Gastrocnemius medialis (tissue), 4 donors: ENCODE measurements at regions not wholly inside any gene's neighbourhood (a gene's known extent, or its start where the extent isn't known, plus 50 kb on each side); places are given as distances from the start of the nearest gene placed in this dataset.
"Not testable (repeated sequence)": the region's sequence is repeated elsewhere in the genome, so short reads cannot be mapped to it uniquely, and the experiment has no call there.

ENCODE experiments used
- ATAC-seq, 2 donors: fragments of 150-250 bp; one replicate each; pipeline ENCODE4 v1.9.1; 2016
- DNase-seq, 2 donors: peaks; one replicate each; pipeline ENCODE4 v3.0.0-alpha.2; 2019
- H3K27ac ChIP-seq, 4 donors: fragments of 200-600 bp; sonication (generic); 1 replicate in 1 of 4; 2 replicates in 3 of 4; pipeline ENCODE4 v1.5.1; 2016 to 2018; ENCODE audit warnings: mild to moderate bottlenecking in 2 of 4, moderate library complexity in 1 of 4
- H3K27me3 ChIP-seq, 3 donors: fragments of 200-600 bp; sonication (generic) in 2 of 3; 1 replicate in 1 of 3; 2 replicates in 2 of 3; pipeline versions ENCODE4 v1.5.1 to v1.6.0; 2016 to 2019; ENCODE audit warnings: mild to moderate bottlenecking in 1 of 3, moderate library complexity in 1 of 3
- H3K36me3 ChIP-seq, 2 donors: fragments of 200-600 bp; sonication (generic) in 1 of 2; one replicate each; pipeline ENCODE4 v1.5.1; 2017 to 2018
- H3K4me1 ChIP-seq, 2 donors: fragments of 200-600 bp; sonication (generic) in 1 of 2; one replicate each; pipeline ENCODE4 v1.5.1; 2016 to 2017; ENCODE audit warnings: mild to moderate bottlenecking in 2 of 2
- H3K4me3 ChIP-seq, 4 donors: fragments of 200-600 bp; sonication (generic) in 3 of 4; 1 replicate in 1 of 4; 2 replicates in 3 of 4; pipeline ENCODE4 v1.5.1; 2016 to 2019; ENCODE audit warnings: mild to moderate bottlenecking in 2 of 4
- H3K9me3 ChIP-seq, 3 donors: fragments of 200-600 bp; sonication (generic) in 2 of 3; 1 replicate in 1 of 3; 2 replicates in 2 of 3; pipeline ENCODE4 v1.5.1; 2016 to 2019
- POLR2A ChIP-seq, 2 donors: fragments of 450-650 bp; IDR thresholded peaks; one replicate each; pipeline ENCODE4 v1.6.1; 2017; ENCODE audit warnings: antibody characterized with exemption in 2 of 2, mild to moderate bottlenecking in 2 of 2, moderate library complexity in 2 of 2
- in situ Hi-C, 4 donors: fragments of 200-750 bp; cut with MboI; loops; one replicate each; pipeline versions ENCODE4 v1.15.0 to v1.8.0; 2017; ENCODE audit warnings: low sequenced_read_pairs in 4 of 4
- intact Hi-C: fragments of 100-400 bp; cut with DNase I; formaldehyde crosslinking; loops from one replicate; pipeline ENCODE4 v1.15.1; 2023; ENCODE audit warnings: low total_unique reads
- TF ChIP-seq, protein P1 (sequence below), 5 experiments: fragments of 450-650 bp in 3 of 5; fragments of 200-600 bp in 2 of 5; sonication (generic) in 2 of 5; IDR thresholded peaks in 4 of 5; conservative IDR thresholded peaks in 1 of 5; 1 replicate in 4 of 5; 2 replicates in 1 of 5; pipeline ENCODE4 v1.5.1; 2016 to 2019; ENCODE audit warnings: antibody characterized with exemption in 5 of 5, mild to moderate bottlenecking in 3 of 5, moderate library complexity in 3 of 5

GRCh38 chr10:9944690-9945089, 1073.0 kb upstream of the CELF2 start:
- no peak for DNase-seq
- H3K4me1 ChIP-seq, result no peaks in the 10 kb centered on the region
- no peaks in the 10 kb centered on the region for H3K9me3 ChIP-seq
- no peak overlapping the region for H3K27ac ChIP-seq
- in situ Hi-C loops, result no loop called here
- no peaks in the 10 kb centered on the region for H3K36me3 ChIP-seq
- TF ChIP-seq POLR2A (IDR thresholded peaks at IDR 0.05), result no peak
- TF ChIP-seq, protein P1, sequence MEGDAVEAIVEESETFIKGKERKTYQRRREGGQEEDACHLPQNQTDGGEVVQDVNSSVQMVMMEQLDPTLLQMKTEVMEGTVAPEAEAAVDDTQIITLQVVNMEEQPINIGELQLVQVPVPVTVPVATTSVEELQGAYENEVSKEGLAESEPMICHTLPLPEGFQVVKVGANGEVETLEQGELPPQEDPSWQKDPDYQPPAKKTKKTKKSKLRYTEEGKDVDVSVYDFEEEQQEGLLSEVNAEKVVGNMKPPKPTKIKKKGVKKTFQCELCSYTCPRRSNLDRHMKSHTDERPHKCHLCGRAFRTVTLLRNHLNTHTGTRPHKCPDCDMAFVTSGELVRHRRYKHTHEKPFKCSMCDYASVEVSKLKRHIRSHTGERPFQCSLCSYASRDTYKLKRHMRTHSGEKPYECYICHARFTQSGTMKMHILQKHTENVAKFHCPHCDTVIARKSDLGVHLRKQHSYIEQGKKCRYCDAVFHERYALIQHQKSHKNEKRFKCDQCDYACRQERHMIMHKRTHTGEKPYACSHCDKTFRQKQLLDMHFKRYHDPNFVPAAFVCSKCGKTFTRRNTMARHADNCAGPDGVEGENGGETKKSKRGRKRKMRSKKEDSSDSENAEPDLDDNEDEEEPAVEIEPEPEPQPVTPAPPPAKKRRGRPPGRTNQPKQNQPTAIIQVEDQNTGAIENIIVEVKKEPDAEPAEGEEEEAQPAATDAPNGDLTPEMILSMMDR (IDR thresholded peaks at IDR 0.05 in 4 of 5, conservative IDR thresholded peaks at IDR 0.05 in 1 of 5), result no peak
- intact Hi-C loops, result no loop called here
- no peaks in the 10 kb centered on the region for H3K27me3 ChIP-seq
- no peak for ATAC-seq
- H3K4me3 ChIP-seq, result no peak overlapping the region

- no peaks in the 10 kb centered on the region for H3K9me3 ChIP-seq
- H3K27me3 ChIP-seq, result no peaks in the 10 kb centered on the region
- no peak overlapping the region for H3K27ac ChIP-seq
- no peak for TF ChIP-seq POLR2A (IDR thresholded peaks at IDR 0.05)
- ATAC-seq (no peak), DNase-seq (no peak)
- in situ Hi-C loops, result no loop called here
- no peak overlapping the region for H3K4me3 ChIP-seq
- intact Hi-C loops, result no loop called here
- no peaks in the 10 kb centered on the region for H3K36me3 ChIP-seq
- H3K4me1 ChIP-seq, result no peaks in the 10 kb centered on the region
Observed at GRCh38 chr10:9950070-9950469, 1067.6 kb upstream of the CELF2 start.

- no peak overlapping the region for H3K27ac ChIP-seq
- H3K9me3 ChIP-seq, result no peaks in the 10 kb centered on the region
- no peaks in the 10 kb centered on the region for H3K36me3 ChIP-seq
- TF ChIP-seq, protein P1 (IDR thresholded peaks at IDR 0.05 in 4 of 5, conservative IDR thresholded peaks at IDR 0.05 in 1 of 5), result no peak
- no peak for TF ChIP-seq POLR2A (IDR thresholded peaks at IDR 0.05)
- in situ Hi-C loops, result no loop called here
- H3K4me1 ChIP-seq, result no peaks in the 10 kb centered on the region
- DNase-seq (no peak), ATAC-seq (no peak)
- H3K27me3 ChIP-seq, result no peaks in the 10 kb centered on the region
- intact Hi-C loops, result no loop called here
- no peak overlapping the region for H3K4me3 ChIP-seq
Observed at GRCh38 chr10:9951481-9952257, 1066.0 kb upstream of the CELF2 start.

GRCh38 chr10:9957351-9957750, 1060.3 kb upstream of the CELF2 start:
- Histone ChIP-seq H3K4me1 (no peaks in the 10 kb centered on the region), H3K27me3 (no peaks in the 10 kb centered on the region), H3K4me3 (no peak overlapping the region), H3K36me3 (no peaks in the 10 kb centered on the region), H3K9me3 (no peaks in the 10 kb centered on the region), H3K27ac (no peak overlapping the region)
- in situ Hi-C loops (no loop called here), intact Hi-C loops (no loop called here)
- ATAC-seq (no peak), DNase-seq (no peak)
- TF ChIP-seq, protein P1 (IDR thresholded peaks at IDR 0.05 in 4 of 5, conservative IDR thresholded peaks at IDR 0.05 in 1 of 5), result no peak
- TF ChIP-seq POLR2A (IDR thresholded peaks at IDR 0.05), result no peak

- in situ Hi-C loops, H3K9me3 ChIP-seq, H3K27me3 ChIP-seq, intact Hi-C loops, DNase-seq, H3K4me3 ChIP-seq, ATAC-seq, H3K36me3 ChIP-seq, H3K27ac ChIP-seq, H3K4me1 ChIP-seq: not testable (repeated sequence)
Observed at GRCh38 chr10:9957876-9958275, 1059.8 kb upstream of the CELF2 start.

DNA sequence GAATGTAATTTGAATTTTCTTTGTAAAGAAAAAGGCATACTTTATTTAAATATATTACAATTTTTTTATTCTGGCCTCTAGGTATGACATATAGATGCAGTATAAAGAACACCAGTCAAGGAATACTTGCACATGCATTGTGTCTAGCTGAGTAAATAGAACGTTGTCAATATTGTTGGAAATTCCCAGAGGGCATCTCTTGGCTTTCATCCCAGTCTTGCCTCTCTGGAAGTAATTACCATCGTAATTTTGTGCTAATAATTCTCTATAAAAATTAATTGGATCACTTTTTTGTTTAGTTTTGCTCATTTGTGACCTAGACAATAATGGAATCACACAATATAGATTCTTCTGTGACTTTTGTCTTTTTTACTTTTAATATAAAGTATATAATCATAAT, 1052.3 kb upstream of the CELF2 start:
- Histone ChIP-seq H3K36me3 (no peaks in the 10 kb centered on the region), H3K27me3 (no peaks in the 10 kb centered on the region), H3K4me1 (no peaks in the 10 kb centered on the region), H3K4me3 (no peak overlapping the region), H3K27ac (no peak overlapping the region), H3K9me3 (no peaks in the 10 kb centered on the region)
- TF ChIP-seq, protein P1 (IDR thresholded peaks at IDR 0.05 in 4 of 5, conservative IDR thresholded peaks at IDR 0.05 in 1 of 5), result no peak
- no peak for TF ChIP-seq POLR2A (IDR thresholded peaks at IDR 0.05)
- ATAC-seq, result no peak
- in situ Hi-C loops (no loop called here), intact Hi-C loops (no loop called here)
- DNase-seq, result no peak
